ELF-1 (cell line): ENCODE measurements at regions not wholly inside any gene's neighbourhood (a gene's known extent, or its start where the extent isn't known, plus 50 kb on each side); places are given as distances from the start of the nearest gene placed in this dataset.

Source experiments
- DNase-seq: peaks from one replicate; pipeline ENCODE4 v3.0.0-alpha.2; 2016; ENCODE audit warnings: low read depth, low spot score

GRCh38 chr7:142372727-142373126 lies 114.9 kb upstream of the PRSS58 start:
- no peak for DNase-seq

GRCh38 chr7:142371586-142372377 lies 113.9 kb upstream of the PRSS58 start:
- no peak for DNase-seq

- DNase-seq, result peak; percentile 75
Measured at GRCh38 chr7:142365410-142365842, 107.6 kb upstream of the PRSS58 start.

- DNase-seq, result no peak
Measured at GRCh38 chr7:142364551-142364950, 106.7 kb upstream of the PRSS58 start.

- DNase-seq, result no peak
Measured at GRCh38 chr7:142362349-142362748, 104.5 kb upstream of the PRSS58 start.

GRCh38 chr7:142359694-142360279 lies 101.9 kb upstream of the PRSS58 start:
- no peak for DNase-seq

- peak; percentile 64 for DNase-seq
Measured at GRCh38 chr7:142357953-142358520, 100.2 kb upstream of the PRSS58 start.

- no peak for DNase-seq
Measured at GRCh38 chr7:142356166-142356565, 98.3 kb upstream of the PRSS58 start.

GRCh38 chr7:142355328-142355727 lies 97.5 kb upstream of the PRSS58 start:
- DNase-seq, result no peak

GRCh38 chr7:142353147-142354060 lies 95.5 kb upstream of the PRSS58 start:
- no peak for DNase-seq

- no peak for DNase-seq
Measured at GRCh38 chr7:142352543-142352942, 94.7 kb upstream of the PRSS58 start.

- no peak for DNase-seq
Measured at GRCh38 chr7:142351145-142351544, 93.3 kb upstream of the PRSS58 start.

- no peak for DNase-seq
Measured at GRCh38 chr7:142349670-142350405, 92.0 kb upstream of the PRSS58 start.

- DNase-seq, result no peak
Measured at GRCh38 chr7:142348921-142349405, 91.1 kb upstream of the PRSS58 start.

GRCh38 chr7:142348100-142348499 lies 90.2 kb upstream of the PRSS58 start:
- no peak for DNase-seq

- DNase-seq, result no peak
Measured at GRCh38 chr7:142347091-142347490, 89.2 kb upstream of the PRSS58 start.

- no peak for DNase-seq
Measured at GRCh38 chr7:142345811-142346210, 88.0 kb upstream of the PRSS58 start.

- peak; percentile 77 for DNase-seq
Measured at GRCh38 chr7:142338633-142339501, 81.0 kb upstream of the PRSS58 start.

GRCh38 chr7:142337054-142338001 lies 79.5 kb upstream of the PRSS58 start:
- DNase-seq, result no peak
